PC-9 (cell line): ENCODE measurements at regions not wholly inside any gene's neighbourhood (a gene's known extent, or its start where the extent isn't known, plus 50 kb on each side); places are given as distances from the start of the nearest gene placed in this dataset.

Source experiments
- CTCF ChIP-seq: fragments of 200-600 bp; sonication (generic); conservative IDR thresholded peaks from 2 replicates; pipeline ENCODE4 v1.6.1; 2017; ENCODE audit warnings: mixed run types, antibody characterized with exemption, mild to moderate bottlenecking, moderate library complexity
- EZH2 ChIP-seq: fragments of 200-600 bp; sonication (generic); IDR thresholded peaks from 2 replicates; pipeline ENCODE4 v1.8.0; 2017; ENCODE audit warnings: antibody characterized with exemption, low read depth

GRCh38 chr10:121189066-121189465, 337.9 kb downstream of the WDR11 start:
- TF ChIP-seq CTCF: no peak
- no peak for TF ChIP-seq EZH2
